Stimulated activated effector memory CD8-positive, alpha-beta T cell treated with anti-CD3 and anti-CD28 coated beads, Interleukin-12 subunit alpha, Interleukin-12 subunit beta, amount 100 ng/mL, for 72 hours (primary cell): ENCODE measurements at regions not wholly inside any gene's neighbourhood (a gene's known extent, or its start where the extent isn't known, plus 50 kb on each side); places are given as distances from the start of the nearest gene placed in this dataset.
A peak's percentile ranks its signal among the peaks of the same experiment; 100 is the strongest.
"Not testable (repeated sequence)": the region's sequence is repeated elsewhere in the genome, so short reads cannot be mapped to it uniquely, and the experiment has no call there.

ENCODE experiments used
- ATAC-seq: fragments of 150-1000 bp; cut with Tn5 transposase; 2 replicates; pipeline ENCODE4 v1.10.0; 2021
- DNase-seq, 2 donors: peaks; one replicate each; pipeline ENCODE4 v3.0.0; 2021 to 2022; ENCODE audit warnings: low spot score in 2 of 2
- H3K27ac Mint-ChIP-seq: one replicate; pipeline ENCODE4 v1.8.0; 2022; ENCODE audit warnings: mild to moderate bottlenecking, mixed read lengths
- H3K36me3 Mint-ChIP-seq: one replicate; pipeline ENCODE4 v1.8.0; 2022; ENCODE audit warnings: mild to moderate bottlenecking, mixed read lengths
- H3K4me1 Mint-ChIP-seq: one replicate; pipeline ENCODE4 v1.8.0; 2022; ENCODE audit warnings: mixed read lengths
- H3K4me3 Mint-ChIP-seq: one replicate; pipeline ENCODE4 v1.8.0; 2022; ENCODE audit warnings: mild to moderate bottlenecking, mixed read lengths
- H3K9me3 Mint-ChIP-seq: one replicate; pipeline ENCODE4 v1.8.0; 2022; ENCODE audit warnings: mixed read lengths

- ATAC-seq, H3K9me3 Mint-ChIP-seq, DNase-seq, H3K4me1 Mint-ChIP-seq, H3K36me3 Mint-ChIP-seq, H3K4me3 Mint-ChIP-seq, H3K27ac Mint-ChIP-seq: not testable (repeated sequence)
These were observed 601.6 kb downstream of the LRRC70 start for GRCh38 chr5:63180190-63180589.

- Mint-ChIP-seq H3K4me3 (no peak overlapping the region), H3K36me3 (no peaks in the 10 kb centered on the region), H3K27ac (no peak overlapping the region), H3K4me1 (no peaks in the 10 kb centered on the region), H3K9me3 (peaks cover 3% of the 10 kb centered on the region)
- ATAC-seq, result no peak
- DNase-seq, result no peak
These were observed 597.2 kb downstream of the LRRC70 start for GRCh38 chr5:63175850-63176249.

GRCh38 chr5:63170486-63170885 is 591.9 kb downstream of the LRRC70 start:
- no peak overlapping the region for H3K4me3 Mint-ChIP-seq
- H3K36me3 Mint-ChIP-seq, result no peaks in the 10 kb centered on the region
- H3K4me1 Mint-ChIP-seq, result no peaks in the 10 kb centered on the region
- peaks cover 3% of the 10 kb centered on the region for H3K9me3 Mint-ChIP-seq
- ATAC-seq (no peak), DNase-seq (no peak)
- no peak overlapping the region for H3K27ac Mint-ChIP-seq

GRCh38 chr5:63164838-63165535 is 586.4 kb downstream of the LRRC70 start:
- no peaks in the 10 kb centered on the region for H3K4me1 Mint-ChIP-seq
- H3K27ac Mint-ChIP-seq, result no peak overlapping the region
- no peak overlapping the region for H3K4me3 Mint-ChIP-seq
- DNase-seq, result no peak
- H3K9me3 Mint-ChIP-seq, result no peaks in the 10 kb centered on the region
- no peaks in the 10 kb centered on the region for H3K36me3 Mint-ChIP-seq
- no peak for ATAC-seq

GRCh38 chr5:63164339-63164738 is 585.7 kb downstream of the LRRC70 start:
- Mint-ChIP-seq H3K4me3 (no peak overlapping the region), H3K27ac (no peak overlapping the region), H3K9me3 (no peaks in the 10 kb centered on the region), H3K36me3 (no peaks in the 10 kb centered on the region), H3K4me1 (no peaks in the 10 kb centered on the region)
- DNase-seq, result no peak
- ATAC-seq, result no peak

- Mint-ChIP-seq H3K4me3 (no peak overlapping the region), H3K9me3 (no peaks in the 10 kb centered on the region), H3K4me1 (no peaks in the 10 kb centered on the region), H3K27ac (no peak overlapping the region), H3K36me3 (no peaks in the 10 kb centered on the region)
- no peak for ATAC-seq
- no peak for DNase-seq
These were observed 576.7 kb downstream of the LRRC70 start for GRCh38 chr5:63155310-63155631.

- Mint-ChIP-seq H3K4me3 (no peak overlapping the region), H3K27ac (no peak overlapping the region), H3K9me3 (no peaks in the 10 kb centered on the region), H3K4me1 (no peaks in the 10 kb centered on the region), H3K36me3 (no peaks in the 10 kb centered on the region)
- DNase-seq (no peak), ATAC-seq (no peak)
These were observed 576.1 kb downstream of the LRRC70 start for GRCh38 chr5:63154476-63155309.

- Mint-ChIP-seq H3K4me3 (no peak overlapping the region), H3K36me3 (no peaks in the 10 kb centered on the region), H3K9me3 (peaks cover 4% of the 10 kb centered on the region), H3K27ac (no peak overlapping the region), H3K4me1 (no peaks in the 10 kb centered on the region)
- no peak for DNase-seq
- no peak for ATAC-seq
These were observed 574.3 kb downstream of the LRRC70 start for GRCh38 chr5:63152871-63153270.

- H3K36me3 Mint-ChIP-seq, result no peaks in the 10 kb centered on the region
- H3K9me3 Mint-ChIP-seq, result peaks cover 10% of the 10 kb centered on the region
- no peak for ATAC-seq
- no peak overlapping the region for H3K27ac Mint-ChIP-seq
- no peaks in the 10 kb centered on the region for H3K4me1 Mint-ChIP-seq
- no peak for DNase-seq
- H3K4me3 Mint-ChIP-seq, result no peak overlapping the region
These were observed 566.5 kb downstream of the LRRC70 start for GRCh38 chr5:63145167-63145566.

- Mint-ChIP-seq H3K4me1 (no peaks in the 10 kb centered on the region), H3K36me3 (no peaks in the 10 kb centered on the region), H3K4me3 (no peak overlapping the region), H3K9me3 (peaks cover 11% of the 10 kb centered on the region), H3K27ac (no peak overlapping the region)
- no peak for ATAC-seq
- DNase-seq, result no peak
These were observed 563.0 kb downstream of the LRRC70 start for GRCh38 chr5:63141591-63141990.

GRCh38 chr5:63135291-63135690 is 556.7 kb downstream of the LRRC70 start:
- Mint-ChIP-seq H3K4me3 (no peak overlapping the region), H3K27ac (no peak overlapping the region), H3K4me1 (no peaks in the 10 kb centered on the region), H3K36me3 (no peaks in the 10 kb centered on the region), H3K9me3 (peaks cover 9% of the 10 kb centered on the region)
- ATAC-seq (no peak), DNase-seq (no peak)

- ATAC-seq (no peak), DNase-seq (no peak)
- H3K4me3 Mint-ChIP-seq, result no peak overlapping the region
These were observed 553.1 kb downstream of the LRRC70 start for GRCh38 chr5:63131626-63132285.

GRCh38 chr5:63128761-63129160 is 550.1 kb downstream of the LRRC70 start:
- Mint-ChIP-seq H3K4me3 (no peak overlapping the region), H3K4me1 (no peaks in the 10 kb centered on the region), H3K36me3 (no peaks in the 10 kb centered on the region), H3K9me3 (no peaks in the 10 kb centered on the region), H3K27ac (no peak overlapping the region)
- DNase-seq (no peak), ATAC-seq (no peak)

More at GRCh38 chr5:63131626-63132285, 553.1 kb downstream of the LRRC70 start:
- no peak overlapping the region for H3K27ac Mint-ChIP-seq
- H3K9me3 Mint-ChIP-seq, result peaks cover 4% of the 10 kb centered on the region
- H3K36me3 Mint-ChIP-seq, result no peaks in the 10 kb centered on the region
- H3K4me1 Mint-ChIP-seq, result no peaks in the 10 kb centered on the region

- DNase-seq (no peak), ATAC-seq (no peak)
- Mint-ChIP-seq H3K27ac (no peak overlapping the region), H3K9me3 (no peaks in the 10 kb centered on the region), H3K4me3 (no peak overlapping the region), H3K36me3 (no peaks in the 10 kb centered on the region), H3K4me1 (no peaks in the 10 kb centered on the region)
These were observed 549.4 kb downstream of the LRRC70 start for GRCh38 chr5:63128018-63128417.

GRCh38 chr5:63127054-63127453 is 548.4 kb downstream of the LRRC70 start:
- Mint-ChIP-seq H3K4me3 (no peak overlapping the region), H3K36me3 (no peaks in the 10 kb centered on the region), H3K27ac (no peak overlapping the region), H3K4me1 (no peaks in the 10 kb centered on the region), H3K9me3 (no peaks in the 10 kb centered on the region)
- DNase-seq (no peak), ATAC-seq (no peak)

GRCh38 chr5:63125862-63126261 is 547.2 kb downstream of the LRRC70 start:
- DNase-seq (no peak), ATAC-seq (peak; percentile 42)
- Mint-ChIP-seq H3K4me1 (no peaks in the 10 kb centered on the region), H3K4me3 (no peak overlapping the region), H3K27ac (no peak overlapping the region), H3K9me3 (no peaks in the 10 kb centered on the region), H3K36me3 (no peaks in the 10 kb centered on the region)
